Kidney (tissue), 13 donors: ENCODE measurements at regions not wholly inside any gene's neighbourhood (a gene's known extent, or its start where the extent isn't known, plus 50 kb on each side); places are given as distances from the start of the nearest gene placed in this dataset.
"Not testable (repeated sequence)": the region's sequence is repeated elsewhere in the genome, so short reads cannot be mapped to it uniquely, and the experiment has no call there.

Experiments used
- DNase-seq, 5 donors: peaks; one replicate each; pipeline ENCODE4 v3.0.0-alpha.2; 2013 to 2020
- FAIRE-seq: peaks from 2 replicates; lab custom pipeline; 2012; peaks lifted over from hg19 to GRCh38; lab: Jason Lieb, UNC
- H3K27ac ChIP-seq, 2 donors: one replicate each; pipeline ENCODE4 v1.7.0; 2013; ENCODE audit warnings: low read depth in 2 of 2, low read length in 2 of 2, inconsistent platforms in 1 of 2
- H3K27me3 ChIP-seq: one replicate; pipeline ENCODE4 v1.7.1; 2013; ENCODE audit warnings: low read length, inconsistent platforms; ENCODE audit not compliant: control insufficient read depth, insufficient read depth
- H3K36me3 ChIP-seq, 3 donors: one replicate each; pipeline versions ENCODE4 v1.7.0 to v1.7.1; 2013; ENCODE audit warnings: low read length in 3 of 3, control low read depth in 1 of 3, inconsistent platforms in 1 of 3; ENCODE audit not compliant: insufficient read depth in 3 of 3, control insufficient read depth in 2 of 3
- H3K4me1 ChIP-seq, 3 donors: one replicate each; pipeline versions ENCODE4 v1.7.0 to v1.7.1; 2013; ENCODE audit warnings: low read length in 3 of 3, inconsistent platforms in 1 of 3, low read depth in 1 of 3; ENCODE audit not compliant: control insufficient read depth in 2 of 3, insufficient read depth in 2 of 3
- H3K4me3 ChIP-seq, 3 donors: one replicate each; pipeline versions ENCODE4 v1.7.0 to v1.8.1; 2013; ENCODE audit warnings: low read length in 3 of 3, control low read depth in 1 of 3, inconsistent platforms in 1 of 3
- H3K9ac ChIP-seq, 3 donors: one replicate each; pipeline versions ENCODE4 v1.7.0 to v1.7.1; 2013; ENCODE audit warnings: low read length in 3 of 3, control low read depth in 1 of 3, inconsistent platforms in 1 of 3
- H3K9me3 ChIP-seq, 3 donors: one replicate each; pipeline versions ENCODE4 v1.7.0 to v1.7.1; 2013; ENCODE audit warnings: low read length in 3 of 3, control low read depth in 1 of 3, inconsistent platforms in 1 of 3; ENCODE audit not compliant: control insufficient read depth in 2 of 3, insufficient read depth in 1 of 3
- CTCF ChIP-seq: IDR thresholded peaks from 3 replicates; pipeline ENCODE4 v1.5.1; 2012; ENCODE audit warnings: mild to moderate bottlenecking, moderate library complexity, borderline replicate concordance; ENCODE audit not compliant: insufficient read depth; ENCODE audit errors: extremely low read depth
- intact Hi-C: fragments of 100-400 bp; cut with DNase I; formaldehyde crosslinking; loops from one replicate; pipeline ENCODE4 v1.11.1; 2022
- donor health status: control.
- donor health status: control.
- donor health status: control.
- donor health status: control.
- donor health status: control.
- donor health status: DM: yes; HTN: yes; CAD: no.
- donor health status: Normal renal cell carcinoma (clear cell type).

DNA sequence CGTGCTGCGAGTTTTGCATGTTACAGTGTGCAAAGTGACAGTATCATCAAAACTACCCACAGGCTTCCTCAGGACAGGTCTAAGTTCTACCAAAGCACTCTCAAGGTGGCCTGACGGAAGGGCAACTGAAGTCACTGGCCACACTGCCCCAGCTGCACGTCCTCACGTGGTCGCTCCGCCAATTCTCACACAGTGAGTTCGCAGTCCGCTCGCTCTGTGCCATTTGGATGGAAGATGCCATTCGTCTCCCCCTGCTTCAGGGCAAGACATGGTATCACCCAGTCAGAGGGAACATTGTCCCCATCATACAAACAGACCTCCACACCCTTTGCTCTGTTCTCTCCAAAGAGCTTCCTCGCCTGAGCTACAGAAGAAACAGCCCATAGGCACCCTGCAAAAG is 109.6 kb upstream of the COBL start:
- no peak for TF ChIP-seq CTCF
- no peak for DNase-seq
- no peak overlapping the region for H3K9ac ChIP-seq
- no peak overlapping the region for H3K4me3 ChIP-seq
- no peaks in the 10 kb centered on the region for H3K9me3 ChIP-seq
- H3K27ac ChIP-seq: no peak overlapping the region
- no peaks in the 10 kb centered on the region for H3K36me3 ChIP-seq
- no peaks in the 10 kb centered on the region for H3K27me3 ChIP-seq
- no peaks in the 10 kb centered on the region for H3K4me1 ChIP-seq
- intact Hi-C loops: no loop called here
- no peak for FAIRE-seq

DNA sequence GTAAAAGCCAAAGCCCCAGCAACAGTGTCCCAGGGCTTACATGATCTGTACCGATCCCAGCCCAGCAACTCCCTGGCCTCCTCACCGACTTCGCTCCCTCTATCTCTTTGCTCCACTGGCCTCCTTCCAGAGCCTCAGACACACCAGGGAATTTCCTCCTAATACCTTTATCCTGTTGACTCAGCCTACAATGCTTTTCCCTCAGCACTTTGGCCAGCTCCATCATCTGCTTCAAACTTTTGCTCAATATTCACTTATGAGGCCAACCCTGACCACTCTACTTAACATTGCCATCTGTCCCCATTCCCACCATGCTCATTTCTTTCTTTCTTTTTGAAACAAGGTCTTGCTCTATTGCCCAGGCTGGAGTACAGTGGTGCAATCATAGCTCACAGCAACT is 93.3 kb upstream of the COBL start:
- FAIRE-seq, H3K4me3 ChIP-seq, H3K27me3 ChIP-seq, H3K27ac ChIP-seq, H3K9me3 ChIP-seq, H3K9ac ChIP-seq, DNase-seq, H3K4me1 ChIP-seq, H3K36me3 ChIP-seq, intact Hi-C loops: not testable (repeated sequence)

DNA sequence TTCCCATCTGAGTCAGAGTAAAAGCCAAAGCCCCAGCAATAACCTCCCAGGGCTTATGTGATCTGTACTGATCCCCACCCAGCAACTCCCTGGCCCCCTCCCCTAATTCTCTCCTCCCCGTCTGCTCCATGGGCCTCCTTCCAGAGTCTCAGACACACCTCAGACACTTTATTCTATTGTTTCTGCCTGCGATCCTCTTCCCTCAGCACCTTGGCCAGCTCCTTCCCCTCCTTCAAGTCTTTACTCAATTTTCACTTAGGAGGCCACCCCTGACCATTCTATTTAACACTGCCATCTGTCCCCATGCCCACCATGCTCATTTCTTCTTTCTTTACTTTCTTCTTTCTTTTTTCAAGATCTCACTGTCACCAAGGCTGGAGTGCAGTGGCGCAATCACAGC is 81.0 kb upstream of the COBL start:
- FAIRE-seq, H3K4me1 ChIP-seq, H3K27me3 ChIP-seq, H3K9me3 ChIP-seq, H3K36me3 ChIP-seq, intact Hi-C loops, H3K4me3 ChIP-seq, H3K9ac ChIP-seq, H3K27ac ChIP-seq: not testable (repeated sequence)
- peak in 2 of 5 donors; percentile 9 to 12 for DNase-seq

GRCh38 chr7:51393003-51393402 is 76.4 kb upstream of the COBL start:
- H3K27me3 ChIP-seq, intact Hi-C loops: not testable (repeated sequence)

GRCh38 chr7:51389952-51390351 is 73.3 kb upstream of the COBL start:
- H3K36me3 ChIP-seq, DNase-seq, H3K27ac ChIP-seq, H3K9ac ChIP-seq, intact Hi-C loops, FAIRE-seq, H3K27me3 ChIP-seq, H3K4me3 ChIP-seq, H3K4me1 ChIP-seq, H3K9me3 ChIP-seq: not testable (repeated sequence)

More at GRCh38 chr7:51393003-51393402, 76.4 kb upstream of the COBL start:
- H3K36me3 ChIP-seq, H3K9me3 ChIP-seq, H3K9ac ChIP-seq, H3K4me1 ChIP-seq, H3K4me3 ChIP-seq, FAIRE-seq, DNase-seq, H3K27ac ChIP-seq: not testable (repeated sequence)

DNA sequence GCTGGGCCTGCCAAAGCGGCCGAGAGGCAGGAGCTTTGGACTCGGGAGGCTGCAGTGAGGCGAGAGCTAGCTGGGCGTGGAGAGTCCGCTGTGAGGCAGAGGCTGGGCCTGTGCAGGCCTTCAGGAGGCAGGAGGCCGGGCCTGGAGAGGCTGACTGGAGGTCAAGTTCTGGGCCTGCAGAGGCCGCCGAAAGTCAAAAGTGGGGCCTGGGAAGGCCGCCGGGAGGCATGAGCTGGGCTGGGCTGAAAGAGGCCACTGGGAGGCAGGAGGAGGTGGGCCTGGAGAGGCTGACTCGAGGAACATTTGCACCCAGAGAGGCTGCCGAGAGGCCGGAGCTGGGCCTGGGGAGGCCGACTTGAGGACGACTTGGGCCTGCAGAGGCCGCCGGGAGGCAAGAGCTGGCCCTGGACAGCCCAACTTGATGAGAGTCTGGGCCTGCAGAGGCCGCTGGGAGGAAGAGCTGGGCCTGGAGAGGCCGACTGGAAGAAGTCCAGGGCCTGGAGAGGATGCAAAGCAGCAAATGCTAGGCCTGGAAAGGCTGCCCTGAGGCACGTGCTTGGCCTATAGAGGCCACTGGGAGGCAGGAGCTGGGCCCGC is 72.7 kb upstream of the COBL start:
- FAIRE-seq, H3K4me1 ChIP-seq, H3K4me3 ChIP-seq, H3K9me3 ChIP-seq, intact Hi-C loops, H3K9ac ChIP-seq, H3K36me3 ChIP-seq, H3K27ac ChIP-seq, H3K27me3 ChIP-seq: not testable (repeated sequence)
- DNase-seq: peak in 1 of 5 donors; percentile 67

DNA sequence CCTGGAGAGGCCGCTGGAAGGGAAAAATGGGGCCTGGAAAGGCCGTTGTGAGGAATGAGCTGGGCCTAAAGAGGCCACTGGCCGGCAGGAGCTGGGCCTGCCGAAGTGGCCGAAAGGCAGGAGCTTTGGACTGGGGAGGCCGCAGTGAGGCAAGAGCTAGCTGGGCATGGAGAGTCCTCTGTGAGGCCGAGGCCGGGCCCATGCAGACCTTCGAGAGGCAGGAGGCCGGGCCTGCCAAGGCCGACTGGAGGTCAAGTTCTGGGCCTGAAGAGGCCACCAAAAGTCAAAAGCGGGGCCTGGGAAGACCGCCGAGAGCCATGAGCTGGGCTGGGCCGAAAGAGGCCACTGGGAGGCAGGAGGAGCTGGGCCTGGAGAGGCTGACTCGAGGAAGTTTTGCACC is 71.6 kb upstream of the COBL start:
- intact Hi-C loops, H3K36me3 ChIP-seq, DNase-seq, H3K9me3 ChIP-seq, H3K4me3 ChIP-seq, H3K27ac ChIP-seq, FAIRE-seq, H3K9ac ChIP-seq, H3K4me1 ChIP-seq, H3K27me3 ChIP-seq: not testable (repeated sequence)
